SIG-M5 treated with dmso at 0.1 percent for 504 hours (cell line): ENCODE measurements at regions not wholly inside any gene's neighbourhood (a gene's known extent, or its start where the extent isn't known, plus 50 kb on each side); places are given as distances from the start of the nearest gene placed in this dataset.

Source experiments
- DNase-seq: peaks from one replicate; lab custom pipeline; 2025; ENCODE audit not compliant: unreplicated experiment; lab: John Stamatoyannopoulos, UW

DNA sequence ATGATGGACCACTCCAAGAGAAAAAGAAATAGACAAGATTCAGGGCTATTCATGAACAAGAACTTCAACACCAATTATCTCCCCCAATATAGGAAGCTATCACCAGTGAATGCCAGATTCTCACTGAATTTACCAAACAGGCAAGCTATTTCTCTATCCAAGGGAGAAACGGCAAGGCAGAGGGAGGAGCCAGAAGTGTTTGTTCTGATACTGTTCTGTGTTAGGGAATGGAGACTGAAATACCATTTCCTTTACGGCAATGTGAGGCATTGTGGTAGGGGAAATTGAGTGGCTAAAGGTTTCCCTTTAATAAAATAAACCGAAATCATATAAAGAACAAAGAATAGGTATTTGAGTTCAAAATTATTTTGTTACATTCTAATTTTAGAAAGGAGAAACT is 68.0 kb upstream of the ALDH1A1 start:
- no peak for DNase-seq

DNA sequence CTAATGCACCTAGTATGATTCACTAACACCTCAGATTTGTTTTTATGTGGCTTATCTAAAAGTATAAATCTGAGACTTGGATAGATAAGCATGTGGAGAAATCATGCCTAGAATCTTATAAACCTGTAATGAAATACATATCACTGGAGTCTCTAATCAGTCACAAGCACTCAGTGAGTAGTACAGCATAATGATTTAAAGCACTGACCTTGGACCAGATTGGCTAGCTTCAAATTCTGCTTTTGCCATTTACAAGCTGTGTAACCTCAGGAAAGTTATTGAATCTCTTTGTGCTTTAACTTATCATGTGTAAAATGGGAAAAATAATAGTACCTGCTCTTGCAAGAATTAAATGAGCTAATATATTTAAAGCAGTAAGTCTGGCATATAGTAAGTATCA is 61.2 kb upstream of the ALDH1A1 start:
- DNase-seq = no peak

DNA sequence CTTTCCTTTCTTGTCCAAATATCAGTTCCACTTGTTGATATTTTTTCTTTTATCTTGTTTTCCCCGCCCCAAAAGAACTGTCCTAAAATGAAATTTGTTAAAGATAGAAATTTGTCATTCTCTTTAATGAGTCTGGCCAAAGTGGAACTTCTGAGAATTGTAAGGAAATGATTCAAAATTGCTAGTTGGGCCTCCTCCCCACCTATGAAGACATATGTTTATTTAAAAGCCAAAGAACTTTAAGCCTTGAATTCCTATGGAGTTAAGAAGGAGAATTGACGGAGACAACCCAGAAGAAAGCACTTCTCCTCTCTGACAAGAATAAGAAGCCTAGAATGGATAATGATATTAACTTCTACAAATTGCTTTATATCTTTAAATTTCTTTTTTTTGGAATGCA is 59.1 kb upstream of the ALDH1A1 start:
- DNase-seq = no peak

DNA sequence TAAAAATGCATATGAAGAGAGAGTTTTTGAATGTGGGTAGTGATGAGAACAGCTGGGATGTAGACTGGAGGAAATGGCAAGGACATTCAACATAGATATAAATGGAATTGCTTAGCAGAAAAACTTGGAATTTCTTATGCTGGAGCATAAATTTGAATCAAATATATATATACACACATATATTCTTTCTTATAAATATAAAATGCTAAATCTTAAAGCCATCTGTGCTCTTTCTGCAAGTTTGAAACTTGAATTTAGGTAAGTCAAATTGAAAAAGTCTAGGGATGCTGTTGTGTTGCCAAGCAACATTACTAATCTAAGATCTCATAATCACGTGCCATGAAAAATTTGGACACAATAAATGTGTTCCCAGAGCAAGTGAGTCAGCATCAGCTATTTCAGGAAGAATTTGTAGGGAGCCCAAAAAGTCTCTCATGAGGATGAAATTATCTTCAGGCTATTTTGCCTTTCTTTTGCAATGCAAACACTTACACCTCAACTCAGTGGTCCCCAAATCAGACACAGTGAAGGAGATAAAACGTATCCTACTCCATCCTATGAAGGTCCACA is 58.4 kb upstream of the ALDH1A1 start:
- no peak for DNase-seq

DNA sequence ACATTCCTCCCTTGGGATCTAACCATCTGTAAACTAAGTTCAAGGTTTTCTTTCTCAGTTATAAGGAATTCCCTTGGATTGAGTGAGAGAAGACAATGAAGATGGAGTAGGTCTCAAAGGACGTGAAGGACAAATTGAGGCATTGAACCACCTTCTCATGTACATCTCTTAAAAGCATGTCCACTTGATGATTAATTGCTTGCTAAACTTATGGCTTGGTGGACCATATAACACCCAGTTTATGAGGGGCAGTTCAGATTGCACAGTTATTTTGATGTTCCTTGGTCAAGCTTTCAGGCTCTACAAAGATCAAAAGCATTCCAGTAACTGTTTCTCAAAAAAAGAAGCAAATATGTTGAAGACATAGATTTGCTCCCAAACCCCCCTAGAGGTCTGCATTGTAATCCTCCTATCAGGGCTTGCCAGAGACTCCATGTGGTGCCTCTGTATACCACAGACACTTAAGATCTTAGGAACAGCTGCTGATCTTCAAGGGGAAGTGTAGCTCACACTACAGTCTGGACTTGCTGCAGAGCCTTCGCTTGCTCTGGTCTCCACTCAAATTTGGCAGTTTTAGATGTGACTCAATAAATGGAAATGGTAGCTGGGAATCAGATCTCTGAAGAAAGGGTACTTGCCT is 56.9 kb upstream of the ALDH1A1 start:
- DNase-seq = no peak

DNA sequence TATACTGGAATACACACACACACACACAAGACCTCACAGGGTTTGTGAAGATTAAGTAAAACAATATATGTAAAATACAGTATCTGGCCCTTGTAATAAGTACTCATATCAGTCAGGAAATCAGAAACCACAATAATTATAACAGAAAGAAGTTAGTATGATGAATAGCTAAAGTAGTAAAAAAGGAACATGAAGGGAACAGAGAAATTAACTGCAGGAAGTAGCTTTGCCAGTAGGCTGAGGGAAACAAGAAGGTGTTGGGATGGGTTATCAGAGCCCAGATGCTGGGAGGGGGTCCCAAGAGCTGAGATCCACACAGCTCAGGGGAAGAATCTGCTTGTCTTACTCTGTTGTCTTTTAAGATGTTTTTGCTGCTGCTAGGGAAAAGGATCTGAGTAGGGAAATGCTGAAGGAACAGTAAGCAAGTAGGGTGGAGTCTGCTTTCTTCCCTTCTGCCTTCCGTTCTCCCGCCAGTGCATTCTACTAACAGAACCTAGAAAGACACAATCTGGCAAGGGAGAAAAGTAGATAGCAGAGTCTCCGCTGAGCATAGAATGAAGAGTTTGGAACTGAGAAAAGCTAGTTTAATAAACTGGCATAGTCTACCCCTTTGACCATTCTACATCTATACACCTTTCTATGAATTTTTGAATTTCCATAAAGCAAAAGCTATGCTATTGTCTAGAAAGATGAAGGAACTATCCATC is 55.3 kb upstream of the ALDH1A1 start:
- no peak for DNase-seq

DNA sequence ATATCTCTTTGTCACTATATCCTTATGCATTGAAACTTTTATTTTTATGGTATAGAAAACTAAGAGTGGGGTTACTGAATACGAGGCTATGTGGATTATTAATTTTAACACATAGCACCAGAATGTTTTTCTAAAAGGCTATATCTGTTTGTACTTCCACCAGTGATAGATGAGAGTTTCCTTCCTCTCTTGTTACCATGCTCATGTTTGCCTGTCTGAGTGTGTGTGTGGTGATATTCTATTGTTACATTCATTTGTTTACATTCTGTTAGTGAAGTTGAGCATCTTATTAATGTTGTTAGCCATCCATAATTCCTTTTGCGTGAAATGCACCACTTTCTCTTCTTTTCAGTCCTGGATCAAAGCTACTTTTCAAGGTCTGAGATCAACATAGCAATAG is 54.1 kb upstream of the ALDH1A1 start:
- no peak for DNase-seq
